ENCODE measurements at regions not wholly inside any gene's neighbourhood (a gene's known extent, or its start where the extent isn't known, plus 50 kb on each side); places are given as distances from the start of the nearest gene placed in this dataset.

- TF ChIP-seq ATF6 (CRISPR knock-in tag; IDR thresholded peaks at IDR 0.05) = no peak
- TF ChIP-seq JUN (CRISPR knock-in tag; IDR thresholded peaks at IDR 0.05) = no peak
- TF ChIP-seq FOXK1 (CRISPR knock-in tag; IDR thresholded peaks at IDR 0.05) = no peak
- no peak for TF ChIP-seq CDX4 (CRISPR knock-in tag; IDR thresholded peaks at IDR 0.05; ENCODE audit: borderline replicate concordance)
- TF ChIP-seq MYBL2 (CRISPR knock-in tag; IDR thresholded peaks at IDR 0.05) = no peak
- no peak for TF ChIP-seq GRHL2 (CRISPR knock-in tag; IDR thresholded peaks at IDR 0.05; ENCODE audit: insufficient replicate concordance, severe bottlenecking)
- no peak for TF ChIP-seq GABPB1 (CRISPR knock-in tag; IDR thresholded peaks at IDR 0.05)
- TF ChIP-seq OVOL2 (CRISPR knock-in tag; IDR thresholded peaks at IDR 0.05; ENCODE audit: borderline replicate concordance) = no peak
- TF ChIP-seq TP53 (CRISPR knock-in tag; IDR thresholded peaks at IDR 0.05) = no peak
- TF ChIP-seq RORB (CRISPR knock-in tag; IDR thresholded peaks at IDR 0.05) = no peak
- no peak for TF ChIP-seq CREB1 (CRISPR knock-in tag; IDR thresholded peaks at IDR 0.05)
- TF ChIP-seq ETV6 (CRISPR knock-in tag; IDR thresholded peaks at IDR 0.05) = no peak
Observed at GRCh38 chr2:175310813-175311504, 129.4 kb upstream of the ATP5MC3 start (continued).

GRCh38 chr2:175309799-175310198 is 128.3 kb upstream of the ATP5MC3 start:
- peak; percentile 59 for DNase-seq (ENCODE audit: low spot score)
- peak; percentile 95 for ATAC-seq
- Mint-ChIP-seq H3K4me1 (peaks cover 17% of the 10 kb centered on the region), H3K9me3 (no peaks in the 10 kb centered on the region), H3K4me3 (no peak overlapping the region), H3K27ac (no peak overlapping the region), H3K27me3 (ENCODE audit: low read depth) (peaks cover 39% of the 10 kb centered on the region), H3K36me3 (no peaks in the 10 kb centered on the region)
- POLR2A ChIA-PET = interaction anchor here (0.5 kb wide), 1 partner anchor 215 kb away, joined by 3 read pairs; no protein-coding TSS in a partner anchor
- CTCF ChIA-PET = interaction anchor here (0.7 to 1.8 kb wide), 4 partner anchors 19 to 106 kb away, joined by 3 to 7 read pairs (median 5); no protein-coding TSS in a partner anchor
- TF ChIP-seq CTCF (IDR thresholded peaks at IDR 0.05) = no peak
- TF ChIP-seq ZNF423 (CRISPR knock-in tag; IDR thresholded peaks at IDR 0.05) = peak; percentile 41; the same call in 1 of the 2 replicates

- no peaks in the 10 kb centered on the region for H3K36me3 Mint-ChIP-seq
- DNase-seq (ENCODE audit: low spot score) = no peak
- H3K27ac Mint-ChIP-seq = no peak overlapping the region
- H3K4me1 Mint-ChIP-seq = peaks cover 17% of the 10 kb centered on the region
- ChIA-PET CTCF (interaction anchor here (1.0 to 3.1 kb wide), 2 partner anchors 611 to 789 kb away, joined by 3 to 8 read pairs; no protein-coding TSS in a partner anchor), POLR2A (no interaction called here)
- TF ChIP-seq ZNF425 (CRISPR knock-in tag; conservative IDR thresholded peaks at IDR 0.05) (no peak), NR1H2 (CRISPR knock-in tag; IDR thresholded peaks at IDR 0.05) (no peak), MYBL2 (CRISPR knock-in tag; IDR thresholded peaks at IDR 0.05) (no peak), ELF4 (CRISPR knock-in tag; IDR thresholded peaks at IDR 0.05; ENCODE audit: low read depth) (no peak), KAT7 (CRISPR knock-in tag; IDR thresholded peaks at IDR 0.05; ENCODE audit: borderline replicate concordance) (no peak), ZSCAN18 (CRISPR knock-in tag; IDR thresholded peaks at IDR 0.05) (no peak), TCF7 (CRISPR knock-in tag; IDR thresholded peaks at IDR 0.05; ENCODE audit: low read depth) (no peak), ZBTB21 (CRISPR knock-in tag; IDR thresholded peaks at IDR 0.05; ENCODE audit: borderline replicate concordance) (no peak)
- H3K4me3 Mint-ChIP-seq = no peak overlapping the region
- no peaks in the 10 kb centered on the region for H3K9me3 Mint-ChIP-seq
- no peak for ATAC-seq
- peaks cover 39% of the 10 kb centered on the region for H3K27me3 Mint-ChIP-seq (ENCODE audit: low read depth)
Observed at GRCh38 chr2:175308005-175308404, 126.5 kb upstream of the ATP5MC3 start.
